ENCODE measurements at regions not wholly inside any gene's neighbourhood (a gene's known extent, or its start where the extent isn't known, plus 50 kb on each side); places are given as distances from the start of the nearest gene placed in this dataset.

- H3K36me3 ChIP-seq (ENCODE audit: control insufficient read depth, insufficient read depth, low read length), result no peaks in the 10 kb centered on the region
- no peaks in the 10 kb centered on the region for H3K9me3 ChIP-seq (ENCODE audit: control insufficient read depth, insufficient read depth, low read length)
- H3K27ac ChIP-seq (ENCODE audit: low read depth, low read length), result no peak overlapping the region
- peaks cover 14% of the 10 kb centered on the region for H3K4me1 ChIP-seq (ENCODE audit: control insufficient read depth, insufficient read depth, low read length)
- no peak overlapping the region for H3K9ac ChIP-seq (ENCODE audit: low read depth, low read length)
- no peak overlapping the region for H3K4me3 ChIP-seq (ENCODE audit: low read depth, low read length)
- H3K27me3 ChIP-seq (ENCODE audit: control insufficient read depth, insufficient read depth, low read length), result no peaks in the 10 kb centered on the region
Observed at GRCh38 chr11:70569618-70569890, 171.2 kb downstream of the CTTN start.

GRCh38 chr11:70569996-70570692 lies 171.8 kb downstream of the CTTN start:
- Histone ChIP-seq H3K36me3 (ENCODE audit: control insufficient read depth, insufficient read depth, low read length) (no peaks in the 10 kb centered on the region), H3K4me1 (ENCODE audit: control insufficient read depth, insufficient read depth, low read length) (peaks cover 14% of the 10 kb centered on the region), H3K9me3 (ENCODE audit: control insufficient read depth, insufficient read depth, low read length) (no peaks in the 10 kb centered on the region), H3K27me3 (ENCODE audit: control insufficient read depth, insufficient read depth, low read length) (no peaks in the 10 kb centered on the region), H3K27ac (ENCODE audit: low read depth, low read length) (no peak overlapping the region), H3K4me3 (ENCODE audit: low read depth, low read length) (no peak overlapping the region), H3K9ac (ENCODE audit: low read depth, low read length) (no peak overlapping the region)

DNA sequence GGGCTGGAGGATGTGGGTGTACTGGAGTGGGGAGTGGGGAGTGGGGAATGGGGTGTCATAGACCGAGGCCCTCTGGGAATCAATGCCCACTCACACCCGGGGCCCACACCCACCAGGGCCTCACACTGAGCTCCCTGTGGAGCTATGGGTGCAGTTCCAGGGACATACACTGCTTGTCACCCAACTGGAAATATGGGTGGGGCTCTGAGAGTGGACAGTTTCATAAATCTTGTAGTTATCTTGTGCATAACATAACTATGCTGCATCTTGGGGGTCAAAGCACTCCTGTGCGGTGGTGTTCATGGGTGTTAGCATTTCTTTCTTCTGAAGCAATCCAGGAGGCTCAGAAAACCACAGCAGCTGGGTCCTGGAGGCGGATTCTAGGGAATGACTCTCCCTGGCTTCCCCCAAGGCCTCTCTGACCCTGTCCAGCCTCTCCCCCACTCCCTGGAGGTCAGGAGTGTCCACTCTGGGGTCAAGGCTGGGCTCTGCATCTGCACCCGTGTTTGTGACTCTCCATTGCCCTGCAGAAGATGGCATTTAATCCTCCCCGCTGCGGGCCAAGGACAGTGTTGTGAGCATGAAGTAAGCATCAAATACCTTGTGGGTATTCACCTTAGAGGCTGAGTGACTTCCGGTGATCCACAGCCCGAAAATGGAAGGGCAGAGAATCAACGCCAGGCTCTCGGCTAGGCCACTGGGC lies 172.5 kb downstream of the CTTN start:
- Histone ChIP-seq H3K36me3 (ENCODE audit: control insufficient read depth, insufficient read depth, low read length) (no peaks in the 10 kb centered on the region), H3K4me3 (ENCODE audit: low read depth, low read length) (no peak overlapping the region), H3K27ac (ENCODE audit: low read depth, low read length) (no peak overlapping the region), H3K9ac (ENCODE audit: low read depth, low read length) (no peak overlapping the region), H3K9me3 (ENCODE audit: control insufficient read depth, insufficient read depth, low read length) (no peaks in the 10 kb centered on the region), H3K4me1 (ENCODE audit: control insufficient read depth, insufficient read depth, low read length) (peaks cover 14% of the 10 kb centered on the region), H3K27me3 (ENCODE audit: control insufficient read depth, insufficient read depth, low read length) (no peaks in the 10 kb centered on the region)

DNA sequence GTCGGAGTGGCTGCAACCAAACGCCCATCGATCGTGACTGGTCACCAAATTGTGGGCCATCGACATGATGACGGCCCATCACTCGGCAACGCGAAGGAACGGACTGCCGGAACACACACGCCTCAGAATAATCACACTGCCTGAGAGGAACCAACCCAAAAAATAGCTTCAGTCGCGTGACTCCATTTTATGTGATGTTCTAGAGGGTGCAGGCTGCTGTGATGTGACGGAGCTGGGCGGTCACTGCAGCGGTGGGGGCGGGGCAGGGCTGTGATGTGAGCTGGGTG lies 174.6 kb downstream of the CTTN start:
- peaks cover 14% of the 10 kb centered on the region for H3K4me1 ChIP-seq (ENCODE audit: control insufficient read depth, insufficient read depth, low read length)
- no peak overlapping the region for H3K27ac ChIP-seq (ENCODE audit: low read depth, low read length)

GRCh38 chr11:70573701-70574151 lies 175.4 kb downstream of the CTTN start:
- Histone ChIP-seq H3K4me3 (ENCODE audit: low read depth, low read length) (no peak overlapping the region), H3K9me3 (ENCODE audit: control insufficient read depth, insufficient read depth, low read length) (no peaks in the 10 kb centered on the region), H3K27ac (ENCODE audit: low read depth, low read length) (no peak overlapping the region), H3K36me3 (ENCODE audit: control insufficient read depth, insufficient read depth, low read length) (no peaks in the 10 kb centered on the region), H3K9ac (ENCODE audit: low read depth, low read length) (no peak overlapping the region), H3K27me3 (ENCODE audit: control insufficient read depth, insufficient read depth, low read length) (no peaks in the 10 kb centered on the region), H3K4me1 (ENCODE audit: control insufficient read depth, insufficient read depth, low read length) (peaks cover 8% of the 10 kb centered on the region; the same call in 1 of the 2 replicates)

More for the DNA sequence above, 174.6 kb downstream of the CTTN start:
- Histone ChIP-seq H3K27me3 (ENCODE audit: control insufficient read depth, insufficient read depth, low read length) (no peaks in the 10 kb centered on the region), H3K36me3 (ENCODE audit: control insufficient read depth, insufficient read depth, low read length) (no peaks in the 10 kb centered on the region), H3K9ac (ENCODE audit: low read depth, low read length) (no peak overlapping the region), H3K4me3 (ENCODE audit: low read depth, low read length) (no peak overlapping the region), H3K9me3 (ENCODE audit: control insufficient read depth, insufficient read depth, low read length) (no peaks in the 10 kb centered on the region)

GRCh38 chr11:70574725-70575347 lies 176.5 kb downstream of the CTTN start:
- Histone ChIP-seq H3K4me1 (ENCODE audit: control insufficient read depth, insufficient read depth, low read length) (peaks cover 4% of the 10 kb centered on the region; the same call in 1 of the 2 replicates), H3K27ac (ENCODE audit: low read depth, low read length) (no peak overlapping the region), H3K27me3 (ENCODE audit: control insufficient read depth, insufficient read depth, low read length) (no peaks in the 10 kb centered on the region), H3K9ac (ENCODE audit: low read depth, low read length) (no peak overlapping the region), H3K36me3 (ENCODE audit: control insufficient read depth, insufficient read depth, low read length) (no peaks in the 10 kb centered on the region), H3K4me3 (ENCODE audit: low read depth, low read length) (no peak overlapping the region), H3K9me3 (ENCODE audit: control insufficient read depth, insufficient read depth, low read length) (no peaks in the 10 kb centered on the region)

GRCh38 chr11:70575396-70576060 lies 177.2 kb downstream of the CTTN start:
- Histone ChIP-seq H3K9ac (ENCODE audit: low read depth, low read length) (no peak overlapping the region), H3K27me3 (ENCODE audit: control insufficient read depth, insufficient read depth, low read length) (no peaks in the 10 kb centered on the region), H3K4me1 (ENCODE audit: control insufficient read depth, insufficient read depth, low read length) (peaks cover 4% of the 10 kb centered on the region; the same call in 1 of the 2 replicates), H3K27ac (ENCODE audit: low read depth, low read length) (no peak overlapping the region), H3K36me3 (ENCODE audit: control insufficient read depth, insufficient read depth, low read length) (no peaks in the 10 kb centered on the region), H3K9me3 (ENCODE audit: control insufficient read depth, insufficient read depth, low read length) (no peaks in the 10 kb centered on the region), H3K4me3 (ENCODE audit: low read depth, low read length) (no peak overlapping the region)

- H3K9ac ChIP-seq (ENCODE audit: low read depth, low read length), result no peak overlapping the region
- no peaks in the 10 kb centered on the region for H3K36me3 ChIP-seq (ENCODE audit: control insufficient read depth, insufficient read depth, low read length)
- H3K27me3 ChIP-seq (ENCODE audit: control insufficient read depth, insufficient read depth, low read length), result no peaks in the 10 kb centered on the region
- H3K4me3 ChIP-seq (ENCODE audit: low read depth, low read length), result no peak overlapping the region
- no peak overlapping the region for H3K27ac ChIP-seq (ENCODE audit: low read depth, low read length)
- H3K9me3 ChIP-seq (ENCODE audit: control insufficient read depth, insufficient read depth, low read length), result no peaks in the 10 kb centered on the region
- peaks cover 4% of the 10 kb centered on the region; the same call in 1 of the 2 replicates for H3K4me1 ChIP-seq (ENCODE audit: control insufficient read depth, insufficient read depth, low read length)
Observed at GRCh38 chr11:70577258-70577603, 178.9 kb downstream of the CTTN start.

DNA sequence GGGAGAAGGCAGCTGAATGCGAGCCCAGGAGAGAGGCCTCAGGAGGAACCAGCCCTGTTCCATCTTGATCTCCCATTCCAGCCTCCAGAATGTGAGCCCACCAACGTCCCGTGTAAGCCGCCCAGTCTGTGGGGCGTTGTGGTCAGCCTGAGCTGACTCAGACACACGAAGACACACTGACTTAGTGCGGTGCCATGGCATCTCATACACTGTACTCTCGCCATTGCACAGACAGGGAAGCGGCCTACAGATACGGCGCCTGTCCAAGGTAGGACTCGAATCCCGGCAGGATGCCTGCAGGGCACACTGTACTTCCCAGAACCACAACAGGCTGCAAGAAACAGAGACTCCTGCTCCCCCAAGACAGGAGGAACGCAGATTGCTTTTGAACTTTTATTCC lies 179.6 kb downstream of the CTTN start:
- Histone ChIP-seq H3K27me3 (ENCODE audit: control insufficient read depth, insufficient read depth, low read length) (no peaks in the 10 kb centered on the region), H3K4me3 (ENCODE audit: low read depth, low read length) (no peak overlapping the region), H3K4me1 (ENCODE audit: control insufficient read depth, insufficient read depth, low read length) (peaks cover 4% of the 10 kb centered on the region; the same call in 1 of the 2 replicates), H3K27ac (ENCODE audit: low read depth, low read length) (no peak overlapping the region), H3K36me3 (ENCODE audit: control insufficient read depth, insufficient read depth, low read length) (no peaks in the 10 kb centered on the region), H3K9me3 (ENCODE audit: control insufficient read depth, insufficient read depth, low read length) (no peaks in the 10 kb centered on the region), H3K9ac (ENCODE audit: low read depth, low read length) (no peak overlapping the region)

- no peaks in the 10 kb centered on the region for H3K9me3 ChIP-seq (ENCODE audit: control insufficient read depth, insufficient read depth, low read length)
- no peak overlapping the region for H3K9ac ChIP-seq (ENCODE audit: low read depth, low read length)
- H3K27ac ChIP-seq (ENCODE audit: low read depth, low read length), result no peak overlapping the region
- no peaks in the 10 kb centered on the region for H3K36me3 ChIP-seq (ENCODE audit: control insufficient read depth, insufficient read depth, low read length)
- H3K4me3 ChIP-seq (ENCODE audit: low read depth, low read length), result no peak overlapping the region
- no peaks in the 10 kb centered on the region for H3K27me3 ChIP-seq (ENCODE audit: control insufficient read depth, insufficient read depth, low read length)
- peaks cover 4% of the 10 kb centered on the region; the same call in 1 of the 2 replicates for H3K4me1 ChIP-seq (ENCODE audit: control insufficient read depth, insufficient read depth, low read length)
Observed at GRCh38 chr11:70578371-70578770, 180.0 kb downstream of the CTTN start.

- H3K27ac ChIP-seq (ENCODE audit: low read depth, low read length), result no peak overlapping the region
- no peaks in the 10 kb centered on the region for H3K27me3 ChIP-seq (ENCODE audit: control insufficient read depth, insufficient read depth, low read length)
- H3K36me3 ChIP-seq (ENCODE audit: control insufficient read depth, insufficient read depth, low read length), result no peaks in the 10 kb centered on the region
Observed at GRCh38 chr11:70578831-70579230, 180.5 kb downstream of the CTTN start.

More at GRCh38 chr11:70578831-70579230, 180.5 kb downstream of the CTTN start:
- peaks cover 4% of the 10 kb centered on the region; the same call in 1 of the 2 replicates for H3K4me1 ChIP-seq (ENCODE audit: control insufficient read depth, insufficient read depth, low read length)
- no peak overlapping the region for H3K9ac ChIP-seq (ENCODE audit: low read depth, low read length)
- no peak overlapping the region for H3K4me3 ChIP-seq (ENCODE audit: low read depth, low read length)
- no peaks in the 10 kb centered on the region for H3K9me3 ChIP-seq (ENCODE audit: control insufficient read depth, insufficient read depth, low read length)
